Mucosa of descending colon (tissue), 3 donors: ENCODE measurements at regions not wholly inside any gene's neighbourhood (a gene's known extent, or its start where the extent isn't known, plus 50 kb on each side); places are given as distances from the start of the nearest gene placed in this dataset.

ENCODE experiments used
- ATAC-seq: fragments of 200-7000 bp; cut with Tn5 transposase; one replicate; pipeline ENCODE4 v1.9.1; 2020; ENCODE audit warnings: mild to moderate bottlenecking, moderate library complexity
- DNase-seq, 3 donors: peaks; one replicate each; pipeline ENCODE4 v3.0.0-alpha.2; 2020
- H3K36me3 ChIP-seq: fragments of 200-600 bp; one replicate; pipeline ENCODE4 v1.8.0; 2021; ENCODE audit warnings: low read depth, mild to moderate bottlenecking
- H3K4me1 ChIP-seq: fragments of 200-600 bp; one replicate; pipeline ENCODE4 v1.8.0; 2021; ENCODE audit warnings: low read depth, mild to moderate bottlenecking
- H3K4me3 ChIP-seq: fragments of 200-600 bp; one replicate; pipeline ENCODE4 v1.8.0; 2021; ENCODE audit warnings: mild to moderate bottlenecking
- H3K9me3 ChIP-seq: fragments of 200-600 bp; one replicate; pipeline ENCODE4 v1.8.0; 2021; ENCODE audit warnings: mild to moderate bottlenecking
- intact Hi-C, 2 donors: fragments of 100-400 bp; cut with DNase I in 1 of 2; cut with micrococcal nuclease in 1 of 2; formaldehyde crosslinking; loops; one replicate each; pipeline versions ENCODE4 v1.11.0 to v1.11.1; 2022; cut with DNase I, micrococcal nuclease
- TF ChIP-seq, protein P1 (sequence below): fragments of 200-600 bp; IDR thresholded peaks from one replicate; pipeline ENCODE4 v1.8.0; 2022; ENCODE audit warnings: antibody characterized with exemption, mild to moderate bottlenecking
- donor health status: DM: no; HTN: no; CAD: no; lungs with moderate emphysema.
- donor health status: DM: no; HTN: no; CAD: no.
- donor health status: DM: no; HTN: yes; CAD: no.

DNA sequence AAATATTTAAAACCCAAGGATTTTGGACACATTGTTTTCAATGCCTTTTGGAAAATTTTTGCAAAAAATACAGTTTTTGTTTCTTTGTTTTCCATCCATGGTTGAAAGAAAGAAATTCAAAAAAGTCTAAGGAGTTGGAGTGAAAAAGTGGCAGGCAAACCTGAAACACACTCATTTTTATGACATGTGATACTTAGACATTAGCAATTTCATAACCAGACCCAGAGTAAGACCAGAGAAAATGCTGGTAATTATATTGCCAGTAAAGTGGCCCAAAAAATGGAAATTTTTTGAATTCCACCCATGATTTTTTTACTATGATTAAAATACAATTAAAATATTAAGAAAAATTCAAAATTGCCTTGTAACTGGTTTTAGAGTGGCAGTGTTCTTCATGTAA, 128.2 kb downstream of the SLC17A6 start:
- ATAC-seq (no peak), DNase-seq (no peak)
- intact Hi-C loops = no loop called here
- Histone ChIP-seq H3K36me3 (no peaks in the 10 kb centered on the region), H3K9me3 (no peaks in the 10 kb centered on the region), H3K4me3 (no peak overlapping the region), H3K4me1 (no peaks in the 10 kb centered on the region)
- TF ChIP-seq, protein P1, sequence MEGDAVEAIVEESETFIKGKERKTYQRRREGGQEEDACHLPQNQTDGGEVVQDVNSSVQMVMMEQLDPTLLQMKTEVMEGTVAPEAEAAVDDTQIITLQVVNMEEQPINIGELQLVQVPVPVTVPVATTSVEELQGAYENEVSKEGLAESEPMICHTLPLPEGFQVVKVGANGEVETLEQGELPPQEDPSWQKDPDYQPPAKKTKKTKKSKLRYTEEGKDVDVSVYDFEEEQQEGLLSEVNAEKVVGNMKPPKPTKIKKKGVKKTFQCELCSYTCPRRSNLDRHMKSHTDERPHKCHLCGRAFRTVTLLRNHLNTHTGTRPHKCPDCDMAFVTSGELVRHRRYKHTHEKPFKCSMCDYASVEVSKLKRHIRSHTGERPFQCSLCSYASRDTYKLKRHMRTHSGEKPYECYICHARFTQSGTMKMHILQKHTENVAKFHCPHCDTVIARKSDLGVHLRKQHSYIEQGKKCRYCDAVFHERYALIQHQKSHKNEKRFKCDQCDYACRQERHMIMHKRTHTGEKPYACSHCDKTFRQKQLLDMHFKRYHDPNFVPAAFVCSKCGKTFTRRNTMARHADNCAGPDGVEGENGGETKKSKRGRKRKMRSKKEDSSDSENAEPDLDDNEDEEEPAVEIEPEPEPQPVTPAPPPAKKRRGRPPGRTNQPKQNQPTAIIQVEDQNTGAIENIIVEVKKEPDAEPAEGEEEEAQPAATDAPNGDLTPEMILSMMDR = no peak

DNA sequence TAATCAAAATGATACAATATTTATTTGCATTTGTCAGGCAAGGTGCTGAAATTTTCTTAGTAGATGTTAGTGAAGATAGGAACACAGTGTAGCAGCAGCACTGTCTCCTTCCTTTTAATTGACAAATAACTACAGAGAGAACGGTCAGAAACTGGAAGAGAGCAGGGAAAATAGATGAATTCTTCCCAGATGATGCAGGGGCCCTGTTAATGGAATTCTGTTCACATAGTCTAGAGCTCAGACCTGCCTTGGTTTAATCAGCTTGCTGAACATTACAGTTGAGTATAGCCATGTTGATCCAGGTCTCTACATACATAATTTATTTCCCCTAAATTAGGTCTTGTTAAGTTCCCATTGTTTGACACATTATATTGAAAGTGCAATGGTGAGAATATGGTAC, 127.4 kb downstream of the SLC17A6 start:
- no peak for DNase-seq
- intact Hi-C loops = no loop called here
- no peaks in the 10 kb centered on the region for H3K4me1 ChIP-seq
- ATAC-seq = no peak
- no peak overlapping the region for H3K4me3 ChIP-seq
- TF ChIP-seq, protein P1 = no peak
- H3K9me3 ChIP-seq = no peaks in the 10 kb centered on the region
- H3K36me3 ChIP-seq = no peaks in the 10 kb centered on the region

DNA sequence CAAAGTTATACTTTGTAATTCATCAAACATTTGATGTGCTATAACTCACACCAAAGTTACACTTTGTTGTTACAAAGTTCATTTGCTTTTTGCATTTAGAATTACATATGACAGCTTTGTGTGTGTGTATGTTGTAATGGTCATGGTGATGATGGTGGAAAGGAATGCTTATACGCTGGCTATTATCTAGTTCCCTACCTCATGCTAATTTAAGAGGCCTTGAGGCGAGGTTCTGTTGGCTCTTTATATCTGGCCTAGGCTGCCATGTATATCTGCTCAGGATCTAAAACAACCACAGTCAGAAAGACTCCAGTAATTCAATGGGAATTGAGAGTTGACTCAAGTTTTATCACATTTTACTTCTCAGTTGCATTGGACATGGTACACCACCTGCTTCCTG, 123.4 kb downstream of the SLC17A6 start:
- TF ChIP-seq, protein P1 = no peak
- no peaks in the 10 kb centered on the region for H3K9me3 ChIP-seq
- H3K4me1 ChIP-seq = no peaks in the 10 kb centered on the region
- intact Hi-C loops = no loop called here
- no peak for DNase-seq
- ATAC-seq = no peak
- H3K4me3 ChIP-seq = no peak overlapping the region
- no peaks in the 10 kb centered on the region for H3K36me3 ChIP-seq

DNA sequence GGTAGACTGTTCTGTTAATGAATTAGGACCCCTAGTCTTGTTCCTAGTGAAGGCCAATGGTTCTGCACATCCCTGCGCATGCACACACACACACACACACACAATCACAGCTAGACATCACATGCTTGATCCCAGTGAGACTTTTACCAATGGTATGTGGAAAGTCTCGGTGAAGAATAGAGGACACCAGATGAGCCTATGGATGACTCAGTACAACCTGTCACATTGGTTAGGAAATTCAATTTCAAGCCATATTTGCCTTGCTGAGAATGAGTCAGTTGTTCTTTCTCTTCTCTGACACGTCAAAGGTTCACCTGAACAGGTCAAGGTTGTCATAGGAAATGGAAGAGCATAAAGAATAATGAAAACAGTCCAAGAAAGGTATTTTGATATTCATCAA, 122.0 kb downstream of the SLC17A6 start:
- Histone ChIP-seq H3K36me3 (no peaks in the 10 kb centered on the region), H3K9me3 (no peaks in the 10 kb centered on the region), H3K4me1 (no peaks in the 10 kb centered on the region), H3K4me3 (no peak overlapping the region)
- ATAC-seq = no peak
- intact Hi-C loops = no loop called here
- no peak for DNase-seq
- TF ChIP-seq, protein P1 = no peak

DNA sequence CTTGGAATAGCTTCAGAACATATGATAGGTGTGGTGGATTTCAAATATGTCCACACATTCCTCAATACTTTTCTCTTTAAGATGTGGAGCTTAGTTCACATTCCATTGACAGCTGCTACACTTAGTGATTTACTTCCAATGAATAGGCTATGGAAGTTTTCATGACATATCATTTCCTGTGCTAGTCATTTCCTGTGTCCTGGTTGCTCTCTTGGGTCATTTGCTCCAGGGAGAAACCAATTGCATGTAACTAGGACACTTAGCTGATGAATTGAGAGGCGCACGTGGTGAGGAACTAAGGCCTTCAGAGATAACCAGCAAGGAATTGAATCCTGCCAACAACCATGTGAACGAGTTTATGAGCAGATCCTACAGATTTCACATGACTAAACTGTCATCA, 120.9 kb downstream of the SLC17A6 start:
- TF ChIP-seq, protein P1 = no peak
- intact Hi-C loops = no loop called here
- H3K36me3 ChIP-seq = no peaks in the 10 kb centered on the region
- DNase-seq (no peak), ATAC-seq (no peak)
- H3K9me3 ChIP-seq = no peaks in the 10 kb centered on the region
- H3K4me3 ChIP-seq = no peak overlapping the region
- H3K4me1 ChIP-seq = no peaks in the 10 kb centered on the region

DNA sequence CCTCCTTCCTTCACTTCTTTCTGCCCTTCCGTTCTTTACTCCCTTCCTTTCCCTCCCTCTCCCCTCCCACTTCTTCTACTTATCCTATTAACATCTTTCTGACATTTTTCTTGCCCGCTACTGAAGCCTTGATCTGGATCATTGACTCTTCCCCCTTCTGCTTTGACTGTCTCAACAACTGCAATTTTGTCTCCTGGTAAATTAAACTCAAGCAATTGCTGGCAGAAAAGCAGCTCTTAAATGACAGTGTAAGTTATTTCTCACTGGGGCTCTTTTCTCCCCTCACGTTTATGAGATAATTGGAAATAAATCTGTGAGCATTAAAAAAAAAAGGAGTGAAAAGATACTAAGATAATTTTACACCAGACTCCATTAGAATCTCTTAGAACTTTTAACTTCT, 120.0 kb downstream of the SLC17A6 start:
- H3K4me3 ChIP-seq = no peak overlapping the region
- H3K4me1 ChIP-seq = no peaks in the 10 kb centered on the region
- intact Hi-C loops = no loop called here
- H3K36me3 ChIP-seq = no peaks in the 10 kb centered on the region
- DNase-seq (no peak), ATAC-seq (no peak)
- H3K9me3 ChIP-seq = no peaks in the 10 kb centered on the region
- TF ChIP-seq, protein P1 = no peak
